GM12878 (cell line): ENCODE measurements at regions not wholly inside any gene's neighbourhood (a gene's known extent, or its start where the extent isn't known, plus 50 kb on each side); places are given as distances from the start of the nearest gene placed in this dataset.

Experiments
- HDAC2 ChIP-seq: fragments of 200-600 bp; sonication (generic); IDR thresholded peaks from 2 replicates; pipeline ENCODE4 v1.6.1; 2017
- POLR2A ChIP-seq: IDR thresholded peaks from 2 replicates; pipeline ENCODE4 v1.6.1; 2011; ENCODE audit warnings: low read depth, mild to moderate bottlenecking, low read length

GRCh38 chr2:188068093-188068492 is 223.6 kb upstream of the GULP1 start:
- no peak for TF ChIP-seq POLR2A
- TF ChIP-seq HDAC2, result no peak
